ENCODE measurements at regions not wholly inside any gene's neighbourhood (a gene's known extent, or its start where the extent isn't known, plus 50 kb on each side); places are given as distances from the start of the nearest gene placed in this dataset.

- Histone ChIP-seq H3K79me2 (ENCODE audit: low read length) (no peaks in the 10 kb centered on the region), H3K4me3 (ENCODE audit: low read length) (no peak overlapping the region), H2AFZ (ENCODE audit: low read depth, low read length) (no peak overlapping the region), H3K4me1 (ENCODE audit: low read length) (no peaks in the 10 kb centered on the region), H3K36me3 (replicated peaks; ENCODE audit: low read depth, low read length) (no peaks in the 10 kb centered on the region), H3K27me3 (ENCODE audit: low read depth, low read length) (peaks cover 19% of the 10 kb centered on the region; the same call in 1 of the 2 replicates), H3K9me3 (ENCODE audit: insufficient read depth, low read length) (no peaks in the 10 kb centered on the region), H3K27ac (ENCODE audit: low read length) (no peak overlapping the region), H3K9ac (ENCODE audit: low read length) (no peak overlapping the region), H4K20me1 (ENCODE audit: insufficient read depth, low read length) (no peaks in the 10 kb centered on the region), H3K4me2 (ENCODE audit: low read length) (no peak overlapping the region)
- TF ChIP-seq CTCF (IDR thresholded peaks at IDR 0.05; ENCODE audit: low read depth, low read length) (no peak), EZH2phosphoT487 (IDR thresholded peaks at IDR 0.05; ENCODE audit: low read depth) (no peak)
Measured at GRCh38 chr1:199776768-199777497, 250.6 kb upstream of the NR5A2 start.

- Histone ChIP-seq H3K27me3 (ENCODE audit: low read depth, low read length) (peaks cover 13% of the 10 kb centered on the region; the same call in 1 of the 2 replicates), H3K4me1 (ENCODE audit: low read length) (no peaks in the 10 kb centered on the region), H2AFZ (ENCODE audit: low read depth, low read length) (no peak overlapping the region), H4K20me1 (ENCODE audit: insufficient read depth, low read length) (no peaks in the 10 kb centered on the region), H3K79me2 (ENCODE audit: low read length) (no peaks in the 10 kb centered on the region), H3K4me3 (ENCODE audit: low read length) (no peak overlapping the region), H3K4me2 (ENCODE audit: low read length) (no peak overlapping the region), H3K36me3 (replicated peaks; ENCODE audit: low read depth, low read length) (no peaks in the 10 kb centered on the region), H3K9me3 (ENCODE audit: insufficient read depth, low read length) (no peaks in the 10 kb centered on the region), H3K9ac (ENCODE audit: low read length) (no peak overlapping the region), H3K27ac (ENCODE audit: low read length) (no peak overlapping the region)
- TF ChIP-seq CTCF (IDR thresholded peaks at IDR 0.05; ENCODE audit: low read depth, low read length) = no peak
- no peak for TF ChIP-seq EZH2phosphoT487 (IDR thresholded peaks at IDR 0.05; ENCODE audit: low read depth)
Measured at GRCh38 chr1:199778324-199778955, 249.1 kb upstream of the NR5A2 start.

GRCh38 chr1:199780091-199780490 lies 247.4 kb upstream of the NR5A2 start:
- no peak overlapping the region for H3K4me2 ChIP-seq (ENCODE audit: low read length)
- no peaks in the 10 kb centered on the region for H3K9me3 ChIP-seq (ENCODE audit: insufficient read depth, low read length)
- no peak overlapping the region for H3K4me3 ChIP-seq (ENCODE audit: low read length)
- no peaks in the 10 kb centered on the region for H3K79me2 ChIP-seq (ENCODE audit: low read length)
- no peak overlapping the region for H3K27ac ChIP-seq (ENCODE audit: low read length)
- H3K9ac ChIP-seq (ENCODE audit: low read length) = no peak overlapping the region
- H4K20me1 ChIP-seq (ENCODE audit: insufficient read depth, low read length) = no peaks in the 10 kb centered on the region
- H3K36me3 ChIP-seq (replicated peaks; ENCODE audit: low read depth, low read length) = no peaks in the 10 kb centered on the region
- TF ChIP-seq EZH2phosphoT487 (IDR thresholded peaks at IDR 0.05; ENCODE audit: low read depth) = no peak
- TF ChIP-seq CTCF (IDR thresholded peaks at IDR 0.05; ENCODE audit: low read depth, low read length) = no peak
- no peaks in the 10 kb centered on the region for H3K4me1 ChIP-seq (ENCODE audit: low read length)
- H3K27me3 ChIP-seq (ENCODE audit: low read depth, low read length) = peaks cover 13% of the 10 kb centered on the region
- no peak overlapping the region for H2AFZ ChIP-seq (ENCODE audit: low read depth, low read length)

- Histone ChIP-seq H3K4me2 (ENCODE audit: low read length) (no peak overlapping the region), H2AFZ (ENCODE audit: low read depth, low read length) (no peak overlapping the region)
Measured at GRCh38 chr1:199780948-199781670, 246.4 kb upstream of the NR5A2 start.

More at GRCh38 chr1:199780948-199781670, 246.4 kb upstream of the NR5A2 start:
- peaks cover 8% of the 10 kb centered on the region for H3K27me3 ChIP-seq (ENCODE audit: low read depth, low read length)
- no peak overlapping the region for H3K27ac ChIP-seq (ENCODE audit: low read length)
- H3K9me3 ChIP-seq (ENCODE audit: insufficient read depth, low read length) = no peaks in the 10 kb centered on the region
- H4K20me1 ChIP-seq (ENCODE audit: insufficient read depth, low read length) = no peaks in the 10 kb centered on the region
- H3K79me2 ChIP-seq (ENCODE audit: low read length) = no peaks in the 10 kb centered on the region
- H3K4me1 ChIP-seq (ENCODE audit: low read length) = no peaks in the 10 kb centered on the region
- no peak overlapping the region for H3K9ac ChIP-seq (ENCODE audit: low read length)
- TF ChIP-seq EZH2phosphoT487 (IDR thresholded peaks at IDR 0.05; ENCODE audit: low read depth) = no peak
- no peak for TF ChIP-seq CTCF (IDR thresholded peaks at IDR 0.05; ENCODE audit: low read depth, low read length)
- no peak overlapping the region for H3K4me3 ChIP-seq (ENCODE audit: low read length)
- H3K36me3 ChIP-seq (replicated peaks; ENCODE audit: low read depth, low read length) = no peaks in the 10 kb centered on the region

All from OCI-LY3 (cell line).